GM18870 (cell line): ENCODE measurements at regions not wholly inside any gene's neighbourhood (a gene's known extent, or its start where the extent isn't known, plus 50 kb on each side); places are given as distances from the start of the nearest gene placed in this dataset.
"Not testable (repeated sequence)": the region's sequence is repeated elsewhere in the genome, so short reads cannot be mapped to it uniquely, and the experiment has no call there.

Source experiments
- ATAC-seq: cut with Tn5 transposase; IDR thresholded peaks from one replicate; pipeline ENCODE4 v1.9.1; 2021; ENCODE audit warnings: moderate library complexity; ENCODE audit not compliant: unreplicated experiment

- peak; percentile 62 for ATAC-seq
Observed at GRCh38 chr17:30731210-30732132, 93.0 kb downstream of the CRLF3 start.

- ATAC-seq = not testable (repeated sequence)
Observed at GRCh38 chr17:30730837-30731209, 93.7 kb downstream of the CRLF3 start.

GRCh38 chr17:30730171-30730836 is 94.2 kb downstream of the CRLF3 start:
- ATAC-seq = not testable (repeated sequence)

GRCh38 chr17:30729471-30730170 is 94.9 kb downstream of the CRLF3 start:
- not testable (repeated sequence) for ATAC-seq

- ATAC-seq = not testable (repeated sequence)
Observed at GRCh38 chr17:30727517-30727916, 97.0 kb downstream of the CRLF3 start.

- ATAC-seq = not testable (repeated sequence)
Observed at GRCh38 chr17:30726734-30727133, 97.8 kb downstream of the CRLF3 start.

- not testable (repeated sequence) for ATAC-seq
Observed at GRCh38 chr17:30726310-30726709, 98.2 kb downstream of the CRLF3 start.

GRCh38 chr17:30724034-30724650 is 100.3 kb downstream of the CRLF3 start:
- ATAC-seq = not testable (repeated sequence)

GRCh38 chr17:30722114-30722780 is 102.2 kb downstream of the CRLF3 start:
- not testable (repeated sequence) for ATAC-seq

GRCh38 chr17:30720971-30721370 is 103.5 kb downstream of the CRLF3 start:
- not testable (repeated sequence) for ATAC-seq

GRCh38 chr17:30720013-30720471 is 104.5 kb downstream of the CRLF3 start:
- ATAC-seq = no peak

GRCh38 chr17:30719131-30719973 is 105.1 kb downstream of the CRLF3 start:
- not testable (repeated sequence) for ATAC-seq

- not testable (repeated sequence) for ATAC-seq
Observed at GRCh38 chr17:30718691-30719090, 105.8 kb downstream of the CRLF3 start.

GRCh38 chr17:30718099-30718447 is 106.4 kb downstream of the CRLF3 start:
- ATAC-seq = not testable (repeated sequence)

GRCh38 chr17:30717291-30718098 is 107.0 kb downstream of the CRLF3 start:
- ATAC-seq = no peak

GRCh38 chr17:30716461-30717290 is 107.8 kb downstream of the CRLF3 start:
- no peak for ATAC-seq

- not testable (repeated sequence) for ATAC-seq
Observed at GRCh38 chr17:30714825-30715622, 109.5 kb downstream of the CRLF3 start.
